ENCODE measurements at regions not wholly inside any gene's neighbourhood (a gene's known extent, or its start where the extent isn't known, plus 50 kb on each side); places are given as distances from the start of the nearest gene placed in this dataset.

DNA sequence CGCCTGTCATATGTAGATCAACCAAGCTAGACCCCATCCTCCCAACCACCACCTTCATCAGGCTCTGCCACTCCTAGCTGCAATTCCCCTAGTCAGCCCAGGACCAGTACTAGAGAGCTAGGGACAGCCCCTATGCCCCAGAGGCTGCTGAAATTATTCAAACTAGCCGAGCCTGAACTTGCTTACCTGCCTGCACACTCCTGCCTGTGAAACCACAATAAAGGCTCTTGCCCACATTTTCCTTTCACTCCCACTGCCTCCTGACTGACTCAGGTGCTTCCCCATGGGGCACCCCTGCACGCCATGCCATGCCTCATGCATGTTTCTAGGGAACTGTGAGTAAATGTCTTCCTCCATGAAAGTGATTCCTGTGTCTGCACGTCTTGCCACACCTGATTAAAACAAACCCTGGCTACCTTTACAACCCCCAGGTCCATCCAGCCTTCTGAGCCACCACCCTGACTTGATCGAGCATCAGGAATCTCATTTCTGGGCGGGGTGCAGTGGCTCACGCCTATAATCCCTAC, 66.5 kb upstream of the IER3 start:
- no peak for TF ChIP-seq YY1 (IDR thresholded peaks at IDR 0.05; ENCODE audit: insufficient read depth, insufficient read length)
- no peak for TF ChIP-seq SUZ12 (IDR thresholded peaks at IDR 0.05; ENCODE audit: extremely low read depth, insufficient read depth, insufficient read length)

All from NT2/D1 (cell line).